ENCODE measurements at regions not wholly inside any gene's neighbourhood (a gene's known extent, or its start where the extent isn't known, plus 50 kb on each side); places are given as distances from the start of the nearest gene placed in this dataset.

GRCh38 chr6:71465096-71465495 is 176.5 kb downstream of the OGFRL1 start:
- Histone ChIP-seq H3K9me3 (replicated peaks) (peaks cover 30% of the 10 kb centered on the region), H3K4me1 (no peaks in the 10 kb centered on the region), H3K27me3 (ENCODE audit: low read depth) (no peaks in the 10 kb centered on the region), H3K36me3 (no peaks in the 10 kb centered on the region), H3K27ac (replicated peaks) (no peak overlapping the region), H3K4me3 (no peak overlapping the region)
- DNase-seq, result no peak
- no peak for TF ChIP-seq CTCF (IDR thresholded peaks at IDR 0.05; ENCODE audit: borderline replicate concordance)
- intact Hi-C loops (cut with micrococcal nuclease), result no loop called here

GRCh38 chr6:71466362-71466761 is 177.8 kb downstream of the OGFRL1 start:
- intact Hi-C loops (cut with micrococcal nuclease), result no loop called here
- Histone ChIP-seq H3K27me3 (ENCODE audit: low read depth) (no peaks in the 10 kb centered on the region), H3K4me3 (no peak overlapping the region), H3K27ac (replicated peaks) (no peak overlapping the region), H3K36me3 (no peaks in the 10 kb centered on the region), H3K4me1 (no peaks in the 10 kb centered on the region), H3K9me3 (replicated peaks) (peaks cover 30% of the 10 kb centered on the region)
- DNase-seq, result no peak
- TF ChIP-seq CTCF (IDR thresholded peaks at IDR 0.05; ENCODE audit: borderline replicate concordance), result no peak

DNA sequence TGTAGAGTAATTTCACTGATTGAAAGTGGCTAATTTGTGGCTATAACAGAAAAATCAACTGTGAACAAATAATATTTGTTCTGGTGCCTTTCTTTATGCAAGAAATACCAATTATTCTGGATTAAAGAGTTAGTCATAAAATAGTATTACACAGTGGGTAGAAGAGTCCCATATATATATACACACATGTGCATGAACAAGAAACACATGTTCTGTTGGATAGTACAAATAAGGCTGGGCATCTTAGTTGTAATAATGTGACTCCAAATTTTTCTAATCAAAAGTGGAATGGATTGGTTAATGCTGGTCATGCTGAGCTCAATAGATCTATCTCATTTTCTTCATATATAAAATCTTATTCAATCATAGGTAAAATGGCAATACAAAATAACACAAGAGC is 179.4 kb downstream of the OGFRL1 start:
- Histone ChIP-seq H3K27me3 (ENCODE audit: low read depth) (no peaks in the 10 kb centered on the region), H3K36me3 (no peaks in the 10 kb centered on the region), H3K4me3 (no peak overlapping the region), H3K9me3 (replicated peaks) (peaks cover 30% of the 10 kb centered on the region), H3K27ac (replicated peaks) (no peak overlapping the region), H3K4me1 (no peaks in the 10 kb centered on the region)
- DNase-seq, result no peak
- intact Hi-C loops (cut with micrococcal nuclease), result no loop called here
- TF ChIP-seq CTCF (IDR thresholded peaks at IDR 0.05; ENCODE audit: borderline replicate concordance), result no peak

DNA sequence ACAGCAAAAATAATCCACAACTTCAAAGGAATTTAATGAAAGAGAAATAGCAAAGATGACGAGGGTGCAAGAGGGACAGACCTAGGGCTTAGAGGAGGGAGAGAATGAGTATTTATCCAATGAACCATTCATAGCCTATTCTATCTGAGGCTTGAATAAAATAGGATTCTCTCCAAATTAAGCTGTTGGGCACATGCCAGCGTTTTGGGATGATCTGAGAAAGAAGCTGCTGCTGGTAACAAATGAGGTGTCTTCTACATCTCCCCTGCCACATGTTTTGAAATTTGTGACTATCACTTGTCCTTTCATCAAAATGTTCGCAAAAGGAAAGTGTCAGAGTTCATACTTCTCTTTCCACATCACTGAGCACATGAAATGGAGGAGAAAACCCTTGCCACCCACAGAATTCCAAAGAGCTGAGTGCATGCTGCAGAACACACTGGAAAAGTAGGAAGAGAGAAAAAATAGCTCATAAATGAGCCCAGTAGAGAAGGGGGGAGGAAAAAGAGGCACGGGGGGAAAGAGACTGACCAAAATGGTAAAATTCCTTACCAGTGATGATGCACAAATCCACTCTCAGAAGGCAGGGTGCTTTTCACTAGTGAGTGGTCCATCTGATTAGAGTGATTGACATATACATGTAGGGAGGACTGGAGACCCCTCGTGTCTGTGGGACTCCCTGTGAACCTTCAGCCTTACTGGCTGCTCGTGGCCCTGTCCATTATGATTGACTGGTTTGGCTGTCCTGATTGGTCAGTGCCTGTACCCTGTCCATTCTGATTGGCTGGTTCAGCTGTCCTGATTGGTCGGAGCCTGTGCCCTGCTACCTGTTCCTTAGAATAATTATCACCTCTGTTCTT is 180.5 kb downstream of the OGFRL1 start:
- H3K27me3 ChIP-seq (ENCODE audit: low read depth), result no peaks in the 10 kb centered on the region
- no peak overlapping the region for H3K27ac ChIP-seq (replicated peaks)
- H3K9me3 ChIP-seq (replicated peaks), result peaks cover 24% of the 10 kb centered on the region
- peaks cover 4% of the 10 kb centered on the region for H3K4me1 ChIP-seq
- no peak for DNase-seq
- H3K36me3 ChIP-seq, result no peaks in the 10 kb centered on the region
- no peak overlapping the region for H3K4me3 ChIP-seq
- intact Hi-C loops (cut with micrococcal nuclease), result no loop called here
- no peak for TF ChIP-seq CTCF (IDR thresholded peaks at IDR 0.05; ENCODE audit: borderline replicate concordance)

DNA sequence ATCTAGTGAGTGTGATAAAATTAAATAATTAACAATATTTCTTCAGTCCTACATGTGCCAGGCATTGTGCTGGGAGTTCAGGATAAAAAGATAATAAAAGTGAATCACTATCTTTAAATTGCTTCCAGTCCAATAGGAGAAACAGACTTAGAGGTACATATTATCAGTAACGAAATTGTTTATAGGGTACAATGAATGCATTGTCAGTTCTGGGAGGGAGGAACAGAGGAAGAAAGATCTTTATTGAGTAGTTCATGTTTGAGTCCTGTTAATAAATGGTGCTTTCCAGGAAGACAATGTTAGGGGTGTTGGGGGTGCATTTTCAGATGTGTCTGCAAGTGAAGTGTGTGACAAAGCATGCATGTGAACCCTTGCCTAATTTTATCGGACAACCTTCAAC is 183.1 kb downstream of the OGFRL1 start:
- Histone ChIP-seq H3K4me1 (peaks cover 22% of the 10 kb centered on the region), H3K27ac (replicated peaks) (no peak overlapping the region), H3K9me3 (replicated peaks) (no peaks in the 10 kb centered on the region), H3K36me3 (no peaks in the 10 kb centered on the region), H3K4me3 (no peak overlapping the region), H3K27me3 (ENCODE audit: low read depth) (no peaks in the 10 kb centered on the region)
- intact Hi-C loops (cut with micrococcal nuclease), result no loop called here
- no peak for DNase-seq
- no peak for TF ChIP-seq CTCF (IDR thresholded peaks at IDR 0.05; ENCODE audit: borderline replicate concordance)
